GM12874 (cell line): ENCODE measurements at regions not wholly inside any gene's neighbourhood (a gene's known extent, or its start where the extent isn't known, plus 50 kb on each side); places are given as distances from the start of the nearest gene placed in this dataset.

Experiments used
- TF ChIP-seq, protein P1 (sequence below): IDR thresholded peaks from 2 replicates; pipeline ENCODE4 v1.5.1; 2011; ENCODE audit warnings: low read depth, mild to moderate bottlenecking, control low read depth, low read length, moderate library complexity; ENCODE audit not compliant: insufficient read depth

DNA sequence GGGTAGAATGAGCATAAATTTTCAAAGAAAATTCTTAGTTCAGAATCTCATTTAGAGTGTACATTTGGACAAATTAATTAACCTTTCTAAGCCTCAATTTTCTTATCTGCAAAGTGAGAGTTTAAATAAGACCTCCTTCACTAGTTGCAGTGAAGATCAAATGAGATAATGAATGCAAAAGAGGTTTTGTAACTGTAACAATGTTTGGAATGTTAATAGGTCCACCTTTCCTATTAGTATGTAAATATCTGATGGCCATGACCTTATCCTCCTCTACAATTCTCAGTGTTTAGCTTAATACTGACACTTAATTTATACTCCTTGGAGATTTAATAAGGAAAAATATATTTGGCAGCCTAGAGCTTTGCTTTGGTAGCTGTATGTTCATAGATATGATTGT is 138.8 kb downstream of the GABRG1 start:
- TF ChIP-seq, protein P1, sequence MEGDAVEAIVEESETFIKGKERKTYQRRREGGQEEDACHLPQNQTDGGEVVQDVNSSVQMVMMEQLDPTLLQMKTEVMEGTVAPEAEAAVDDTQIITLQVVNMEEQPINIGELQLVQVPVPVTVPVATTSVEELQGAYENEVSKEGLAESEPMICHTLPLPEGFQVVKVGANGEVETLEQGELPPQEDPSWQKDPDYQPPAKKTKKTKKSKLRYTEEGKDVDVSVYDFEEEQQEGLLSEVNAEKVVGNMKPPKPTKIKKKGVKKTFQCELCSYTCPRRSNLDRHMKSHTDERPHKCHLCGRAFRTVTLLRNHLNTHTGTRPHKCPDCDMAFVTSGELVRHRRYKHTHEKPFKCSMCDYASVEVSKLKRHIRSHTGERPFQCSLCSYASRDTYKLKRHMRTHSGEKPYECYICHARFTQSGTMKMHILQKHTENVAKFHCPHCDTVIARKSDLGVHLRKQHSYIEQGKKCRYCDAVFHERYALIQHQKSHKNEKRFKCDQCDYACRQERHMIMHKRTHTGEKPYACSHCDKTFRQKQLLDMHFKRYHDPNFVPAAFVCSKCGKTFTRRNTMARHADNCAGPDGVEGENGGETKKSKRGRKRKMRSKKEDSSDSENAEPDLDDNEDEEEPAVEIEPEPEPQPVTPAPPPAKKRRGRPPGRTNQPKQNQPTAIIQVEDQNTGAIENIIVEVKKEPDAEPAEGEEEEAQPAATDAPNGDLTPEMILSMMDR: no peak

DNA sequence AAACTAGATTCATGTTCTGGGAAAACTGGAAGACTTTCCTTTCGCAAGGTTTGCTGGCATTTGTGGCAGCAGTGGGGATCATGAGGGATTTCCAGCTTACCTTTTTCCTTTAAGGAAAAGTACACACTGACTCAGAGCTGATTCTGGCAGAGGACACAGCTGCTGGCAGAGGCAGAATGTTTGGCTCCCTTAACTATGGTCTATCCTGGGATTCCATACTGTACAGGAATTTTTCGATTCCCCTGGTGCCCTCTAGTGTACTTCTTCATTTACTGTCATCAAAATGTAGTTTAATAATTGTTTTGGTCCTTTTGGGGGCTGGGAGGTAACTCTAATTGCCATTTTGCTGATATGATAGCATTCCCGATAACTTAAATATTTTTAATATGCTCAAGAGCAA is 152.7 kb downstream of the GABRG1 start:
- TF ChIP-seq, protein P1: no peak

DNA sequence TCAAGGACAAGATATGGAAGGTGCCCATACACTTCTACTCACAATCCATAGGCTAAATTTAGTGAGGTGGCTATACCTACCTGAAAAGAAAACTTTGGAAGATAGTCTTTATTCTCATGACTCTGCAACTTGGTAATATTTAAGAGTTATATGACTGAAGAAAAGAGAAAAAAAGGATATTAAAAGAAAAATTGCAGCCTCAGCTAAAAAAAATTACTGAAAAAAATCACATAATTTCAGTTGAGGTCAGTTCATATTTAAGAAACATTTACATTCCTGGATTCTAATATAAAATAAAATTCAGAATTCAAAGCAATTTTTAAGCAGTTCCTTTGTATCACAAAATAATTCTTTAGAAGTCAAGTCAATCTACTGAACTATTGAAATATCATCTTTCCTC is 166.5 kb downstream of the GABRG1 start:
- TF ChIP-seq, protein P1: no peak

DNA sequence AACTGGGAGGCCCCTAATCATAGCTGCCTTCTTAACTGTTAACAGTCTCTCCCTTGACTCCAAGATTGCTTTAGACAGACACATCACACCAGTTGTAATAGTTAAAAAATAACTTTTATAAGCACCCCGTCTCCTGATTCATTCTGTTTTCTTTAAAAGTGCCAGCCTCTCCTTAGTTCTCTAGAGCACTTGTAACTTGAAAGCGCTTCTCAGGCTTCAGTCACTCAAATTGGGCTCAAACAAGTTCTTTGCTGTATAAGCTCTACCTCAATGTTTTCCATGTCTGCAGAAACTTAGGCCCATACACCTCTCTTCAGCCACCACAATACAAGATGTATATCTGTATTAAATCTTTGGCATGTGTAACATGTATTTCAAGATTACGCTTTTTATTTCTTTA is 169.6 kb downstream of the GABRG1 start:
- TF ChIP-seq, protein P1: no peak

DNA sequence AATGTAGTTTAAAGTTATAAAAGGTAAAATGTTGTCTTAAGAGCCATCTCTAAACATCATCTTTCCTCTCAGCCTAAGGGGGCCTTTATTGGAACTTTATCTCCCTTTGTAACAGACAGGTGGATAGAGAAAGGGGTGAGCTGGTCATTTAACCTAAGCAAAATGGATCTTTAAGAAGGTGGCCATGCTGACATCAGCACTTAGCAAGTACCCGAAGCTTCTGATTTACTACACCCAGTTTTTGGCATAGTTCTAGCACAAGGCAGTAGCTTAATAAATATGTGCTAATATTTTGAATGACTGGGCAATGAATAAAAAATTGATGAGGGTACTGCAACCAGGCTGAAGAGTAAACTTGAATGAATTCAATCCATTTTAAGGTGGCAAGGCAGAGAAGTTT is 172.7 kb downstream of the GABRG1 start:
- TF ChIP-seq, protein P1: no peak

DNA sequence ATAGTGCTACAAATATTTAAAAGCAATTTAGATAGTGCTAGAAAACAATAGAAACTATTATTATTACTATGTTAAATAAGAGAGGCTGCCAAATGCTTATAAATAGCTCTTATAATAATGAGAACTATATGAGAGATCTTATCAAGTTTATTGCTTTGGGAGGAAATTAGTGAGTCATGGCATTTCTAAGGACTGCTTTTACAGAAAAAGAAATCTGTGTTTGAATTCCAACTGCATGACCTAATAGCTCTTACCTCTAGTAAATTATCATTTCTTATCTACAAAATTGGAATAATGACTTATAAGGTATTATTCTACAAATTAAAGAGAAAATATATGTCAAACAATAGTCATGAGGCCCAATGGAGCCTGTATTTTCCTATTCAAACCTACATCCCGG is 177.2 kb downstream of the GABRG1 start:
- TF ChIP-seq, protein P1: no peak

DNA sequence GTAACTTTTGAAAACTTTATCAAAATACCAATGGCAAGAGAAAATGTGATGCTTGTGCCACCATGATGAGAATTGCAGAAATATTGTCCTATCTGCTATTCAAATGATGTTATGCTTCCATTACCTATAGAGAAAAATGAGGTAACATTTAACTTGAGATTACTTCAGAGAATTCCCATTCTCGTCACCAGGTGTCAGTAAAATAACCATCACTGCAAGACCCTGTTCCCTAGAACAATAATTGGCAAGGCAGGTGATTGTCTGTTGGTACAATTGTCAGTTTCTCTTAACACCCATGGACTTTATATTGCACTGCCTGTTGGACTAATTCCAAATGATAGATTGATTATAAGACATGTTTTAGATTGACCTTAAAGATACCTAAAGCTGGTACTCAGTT is 179.9 kb downstream of the GABRG1 start:
- TF ChIP-seq, protein P1: no peak

DNA sequence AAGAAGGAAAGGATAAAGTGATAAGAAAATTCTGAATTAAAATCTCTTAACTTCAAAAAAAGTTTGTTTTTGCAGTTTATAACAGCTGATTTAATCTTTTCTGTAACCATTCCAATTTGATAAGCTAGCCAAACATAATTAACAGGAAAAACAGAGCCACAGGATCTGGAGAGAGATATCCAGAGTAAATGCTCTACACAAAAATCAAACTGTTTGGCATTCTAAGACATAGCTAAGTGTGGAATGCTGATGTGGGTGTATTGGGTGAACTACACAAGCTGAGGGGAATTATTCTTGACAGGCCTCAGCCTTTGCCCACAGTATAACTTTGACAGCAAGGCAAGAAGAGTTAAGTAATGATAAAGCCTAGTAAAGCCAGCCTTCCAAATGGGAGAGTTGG is 184.8 kb downstream of the GABRG1 start:
- TF ChIP-seq, protein P1: no peak
